ENCODE measurements at regions not wholly inside any gene's neighbourhood (a gene's known extent, or its start where the extent isn't known, plus 50 kb on each side); places are given as distances from the start of the nearest gene placed in this dataset.

- intact Hi-C loops (cut with micrococcal nuclease): no loop called here
- DNase-seq (ENCODE audit: low spot score): no peak
- no peaks in the 10 kb centered on the region for H3K27me3 Mint-ChIP-seq (ENCODE audit: low read depth)
- H3K4me3 Mint-ChIP-seq (ENCODE audit: low read depth): no peak overlapping the region
- H3K9me3 Mint-ChIP-seq: no peaks in the 10 kb centered on the region
- no peaks in the 10 kb centered on the region for H3K36me3 Mint-ChIP-seq (ENCODE audit: low read depth)
- H3K27ac Mint-ChIP-seq: no peak overlapping the region
- no peaks in the 10 kb centered on the region for H3K4me1 Mint-ChIP-seq (ENCODE audit: low read depth)
Observed at GRCh38 chr10:1881636-1882035, 144.3 kb upstream of the ADARB2 start.

GRCh38 chr10:1874533-1874932 is 137.2 kb upstream of the ADARB2 start:
- Mint-ChIP-seq H3K4me1 (ENCODE audit: low read depth) (no peaks in the 10 kb centered on the region), H3K9me3 (no peaks in the 10 kb centered on the region), H3K27me3 (ENCODE audit: low read depth) (no peaks in the 10 kb centered on the region), H3K36me3 (ENCODE audit: low read depth) (no peaks in the 10 kb centered on the region), H3K4me3 (ENCODE audit: low read depth) (no peak overlapping the region), H3K27ac (no peak overlapping the region)
- DNase-seq (ENCODE audit: low spot score): no peak
- intact Hi-C loops (cut with micrococcal nuclease): no loop called here

GRCh38 chr10:1873661-1874315 is 136.5 kb upstream of the ADARB2 start:
- no peak overlapping the region for H3K27ac Mint-ChIP-seq
- H3K9me3 Mint-ChIP-seq: no peaks in the 10 kb centered on the region
- H3K4me1 Mint-ChIP-seq (ENCODE audit: low read depth): no peaks in the 10 kb centered on the region
- DNase-seq (ENCODE audit: low spot score): no peak
- H3K27me3 Mint-ChIP-seq (ENCODE audit: low read depth): no peaks in the 10 kb centered on the region
- intact Hi-C loops (cut with micrococcal nuclease): no loop called here
- H3K4me3 Mint-ChIP-seq (ENCODE audit: low read depth): no peak overlapping the region
- H3K36me3 Mint-ChIP-seq (ENCODE audit: low read depth): no peaks in the 10 kb centered on the region

GRCh38 chr10:1872151-1872726 is 134.9 kb upstream of the ADARB2 start:
- Mint-ChIP-seq H3K4me1 (ENCODE audit: low read depth) (no peaks in the 10 kb centered on the region), H3K4me3 (ENCODE audit: low read depth) (no peak overlapping the region), H3K27ac (no peak overlapping the region), H3K9me3 (no peaks in the 10 kb centered on the region), H3K27me3 (ENCODE audit: low read depth) (peaks cover 2% of the 10 kb centered on the region), H3K36me3 (ENCODE audit: low read depth) (no peaks in the 10 kb centered on the region)
- DNase-seq (ENCODE audit: low spot score): no peak
- intact Hi-C loops (cut with micrococcal nuclease): no loop called here

- H3K27me3 Mint-ChIP-seq (ENCODE audit: low read depth): peaks cover 2% of the 10 kb centered on the region
- no peaks in the 10 kb centered on the region for H3K9me3 Mint-ChIP-seq
Observed at GRCh38 chr10:1870491-1870890, 133.2 kb upstream of the ADARB2 start.

GRCh38 chr10:1869861-1870260 is 132.5 kb upstream of the ADARB2 start:
- peaks cover 2% of the 10 kb centered on the region for H3K27me3 Mint-ChIP-seq (ENCODE audit: low read depth)

More at GRCh38 chr10:1870491-1870890, 133.2 kb upstream of the ADARB2 start:
- intact Hi-C loops (cut with micrococcal nuclease): no loop called here
- no peaks in the 10 kb centered on the region for H3K36me3 Mint-ChIP-seq (ENCODE audit: low read depth)
- H3K4me1 Mint-ChIP-seq (ENCODE audit: low read depth): no peaks in the 10 kb centered on the region
- no peak for DNase-seq (ENCODE audit: low spot score)
- H3K4me3 Mint-ChIP-seq (ENCODE audit: low read depth): no peak overlapping the region
- no peak overlapping the region for H3K27ac Mint-ChIP-seq

GRCh38 chr10:1860351-1860750 is 123.0 kb upstream of the ADARB2 start:
- Mint-ChIP-seq H3K9me3 (peaks cover 7% of the 10 kb centered on the region), H3K27ac (no peak overlapping the region), H3K27me3 (ENCODE audit: low read depth) (no peaks in the 10 kb centered on the region), H3K4me1 (ENCODE audit: low read depth) (no peaks in the 10 kb centered on the region), H3K36me3 (ENCODE audit: low read depth) (no peaks in the 10 kb centered on the region), H3K4me3 (ENCODE audit: low read depth) (no peak overlapping the region)
- no peak for DNase-seq (ENCODE audit: low spot score)
- intact Hi-C loops (cut with micrococcal nuclease): no loop called here

More at GRCh38 chr10:1869861-1870260, 132.5 kb upstream of the ADARB2 start:
- Mint-ChIP-seq H3K27ac (no peak overlapping the region), H3K4me3 (ENCODE audit: low read depth) (no peak overlapping the region), H3K36me3 (ENCODE audit: low read depth) (no peaks in the 10 kb centered on the region), H3K4me1 (ENCODE audit: low read depth) (no peaks in the 10 kb centered on the region), H3K9me3 (peaks cover 2% of the 10 kb centered on the region)
- intact Hi-C loops (cut with micrococcal nuclease): no loop called here
- DNase-seq (ENCODE audit: low spot score): no peak

- Mint-ChIP-seq H3K4me3 (ENCODE audit: low read depth) (no peak overlapping the region), H3K4me1 (ENCODE audit: low read depth) (no peaks in the 10 kb centered on the region), H3K27me3 (ENCODE audit: low read depth) (no peaks in the 10 kb centered on the region), H3K36me3 (ENCODE audit: low read depth) (no peaks in the 10 kb centered on the region), H3K9me3 (no peaks in the 10 kb centered on the region), H3K27ac (no peak overlapping the region)
- intact Hi-C loops (cut with micrococcal nuclease): no loop called here
- DNase-seq (ENCODE audit: low spot score): no peak
Observed at GRCh38 chr10:1858547-1858946, 121.2 kb upstream of the ADARB2 start.

GRCh38 chr10:1858048-1858447 is 120.7 kb upstream of the ADARB2 start:
- Mint-ChIP-seq H3K27ac (no peak overlapping the region), H3K4me1 (ENCODE audit: low read depth) (no peaks in the 10 kb centered on the region), H3K27me3 (ENCODE audit: low read depth) (no peaks in the 10 kb centered on the region), H3K36me3 (ENCODE audit: low read depth) (no peaks in the 10 kb centered on the region), H3K9me3 (no peaks in the 10 kb centered on the region), H3K4me3 (ENCODE audit: low read depth) (no peak overlapping the region)
- intact Hi-C loops (cut with micrococcal nuclease): no loop called here
- no peak for DNase-seq (ENCODE audit: low spot score)

GRCh38 chr10:1855911-1856310 is 118.6 kb upstream of the ADARB2 start:
- no peak overlapping the region for H3K27ac Mint-ChIP-seq

GRCh38 chr10:1854271-1854670 is 116.9 kb upstream of the ADARB2 start:
- no peak overlapping the region for H3K4me3 Mint-ChIP-seq (ENCODE audit: low read depth)
- H3K4me1 Mint-ChIP-seq (ENCODE audit: low read depth): no peaks in the 10 kb centered on the region

More at GRCh38 chr10:1855911-1856310, 118.6 kb upstream of the ADARB2 start:
- Mint-ChIP-seq H3K9me3 (no peaks in the 10 kb centered on the region), H3K27me3 (ENCODE audit: low read depth) (no peaks in the 10 kb centered on the region), H3K36me3 (ENCODE audit: low read depth) (no peaks in the 10 kb centered on the region), H3K4me1 (ENCODE audit: low read depth) (no peaks in the 10 kb centered on the region), H3K4me3 (ENCODE audit: low read depth) (no peak overlapping the region)
- intact Hi-C loops (cut with micrococcal nuclease): no loop called here
- no peak for DNase-seq (ENCODE audit: low spot score)

GRCh38 chr10:1853801-1854200 is 116.5 kb upstream of the ADARB2 start:
- Mint-ChIP-seq H3K27me3 (ENCODE audit: low read depth) (no peaks in the 10 kb centered on the region), H3K27ac (no peak overlapping the region), H3K36me3 (ENCODE audit: low read depth) (no peaks in the 10 kb centered on the region), H3K4me3 (ENCODE audit: low read depth) (no peak overlapping the region), H3K4me1 (ENCODE audit: low read depth) (no peaks in the 10 kb centered on the region), H3K9me3 (no peaks in the 10 kb centered on the region)
- intact Hi-C loops (cut with micrococcal nuclease): no loop called here
- no peak for DNase-seq (ENCODE audit: low spot score)

More at GRCh38 chr10:1854271-1854670, 116.9 kb upstream of the ADARB2 start:
- no peak overlapping the region for H3K27ac Mint-ChIP-seq
- no peaks in the 10 kb centered on the region for H3K27me3 Mint-ChIP-seq (ENCODE audit: low read depth)
- H3K36me3 Mint-ChIP-seq (ENCODE audit: low read depth): no peaks in the 10 kb centered on the region
- intact Hi-C loops (cut with micrococcal nuclease): no loop called here
- no peaks in the 10 kb centered on the region for H3K9me3 Mint-ChIP-seq
- no peak for DNase-seq (ENCODE audit: low spot score)

GRCh38 chr10:1852841-1853240 is 115.5 kb upstream of the ADARB2 start:
- Mint-ChIP-seq H3K27ac (no peak overlapping the region), H3K36me3 (ENCODE audit: low read depth) (no peaks in the 10 kb centered on the region), H3K4me3 (ENCODE audit: low read depth) (no peak overlapping the region), H3K4me1 (ENCODE audit: low read depth) (no peaks in the 10 kb centered on the region), H3K27me3 (ENCODE audit: low read depth) (no peaks in the 10 kb centered on the region), H3K9me3 (no peaks in the 10 kb centered on the region)
- no peak for DNase-seq (ENCODE audit: low spot score)
- intact Hi-C loops (cut with micrococcal nuclease): no loop called here
